NCI-H460 (cell line): ENCODE measurements at regions not wholly inside any gene's neighbourhood (a gene's known extent, or its start where the extent isn't known, plus 50 kb on each side); places are given as distances from the start of the nearest gene placed in this dataset.
"Not testable (repeated sequence)": the region's sequence is repeated elsewhere in the genome, so short reads cannot be mapped to it uniquely, and the experiment has no call there.

Experiments used
- DNase-seq: peaks from one replicate; pipeline ENCODE4 v3.0.0-alpha.2; 2016; ENCODE audit warnings: low read depth; ENCODE audit errors: extremely low read depth

GRCh38 chr17:36691606-36692005 is 90.2 kb downstream of the MRM1 start:
- DNase-seq = no peak

DNA sequence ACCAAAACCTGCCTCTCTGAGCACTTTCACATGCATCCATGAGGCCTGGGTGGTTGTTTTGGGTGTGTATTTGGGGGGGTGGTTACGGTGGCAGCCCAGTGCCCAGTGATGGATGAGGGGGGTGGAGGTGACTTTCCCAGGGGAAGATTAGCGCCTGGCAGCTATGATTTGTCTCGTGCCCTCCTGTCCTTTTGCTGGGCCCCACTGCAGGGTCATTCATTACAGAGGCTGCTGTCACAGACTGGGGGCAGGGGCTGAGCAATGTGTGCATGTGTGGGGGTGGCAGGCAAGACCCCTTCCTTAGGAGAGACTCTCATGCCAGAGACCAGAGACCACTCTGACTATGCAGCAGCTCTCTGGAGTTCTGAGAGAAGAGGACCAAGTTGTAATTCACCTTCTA is 93.7 kb downstream of the MRM1 start:
- no peak for DNase-seq

GRCh38 chr17:36695710-36696109 is 94.3 kb downstream of the MRM1 start:
- not testable (repeated sequence) for DNase-seq

GRCh38 chr17:36696805-36697204 is 95.4 kb downstream of the MRM1 start:
- no peak for DNase-seq

DNA sequence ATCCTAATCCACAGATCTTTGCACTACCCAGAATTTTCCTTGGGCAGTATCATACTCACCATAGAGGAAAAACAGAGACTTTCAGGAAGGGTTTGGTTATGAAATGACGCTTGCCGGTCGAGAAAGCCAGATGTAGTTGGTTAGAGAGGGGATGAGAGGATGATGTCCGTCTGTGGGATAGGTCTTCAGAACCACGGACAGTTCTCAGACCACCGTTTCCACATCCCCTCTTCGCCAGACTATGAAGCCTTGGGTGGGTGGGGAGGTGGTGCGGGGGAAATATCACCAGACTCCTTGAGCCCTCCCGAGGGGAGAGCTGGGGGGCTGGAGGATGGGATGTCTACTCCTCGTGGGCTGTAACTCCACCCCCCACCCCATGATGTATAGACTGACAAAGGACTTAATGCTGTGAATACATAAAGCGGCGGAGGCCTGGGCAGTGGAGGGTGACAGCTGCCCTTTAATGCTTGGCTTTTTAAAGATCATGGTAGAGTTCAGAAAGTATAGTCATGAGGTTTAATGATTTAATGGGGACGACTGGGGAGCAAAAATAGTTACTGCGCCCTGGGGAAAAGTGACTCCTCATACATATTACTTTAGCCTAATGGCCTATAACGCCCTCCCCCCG is 96.6 kb downstream of the MRM1 start:
- DNase-seq = no peak

GRCh38 chr17:36701429-36702099 is 100.2 kb downstream of the MRM1 start:
- DNase-seq = no peak

- no peak for DNase-seq
Measured at GRCh38 chr17:36702636-36703035, 101.3 kb downstream of the MRM1 start.

GRCh38 chr17:36703860-36704266 is 102.5 kb downstream of the MRM1 start:
- DNase-seq = peak; percentile 34

- no peak for DNase-seq
Measured at GRCh38 chr17:36705283-36705795, 104.0 kb downstream of the MRM1 start.

DNA sequence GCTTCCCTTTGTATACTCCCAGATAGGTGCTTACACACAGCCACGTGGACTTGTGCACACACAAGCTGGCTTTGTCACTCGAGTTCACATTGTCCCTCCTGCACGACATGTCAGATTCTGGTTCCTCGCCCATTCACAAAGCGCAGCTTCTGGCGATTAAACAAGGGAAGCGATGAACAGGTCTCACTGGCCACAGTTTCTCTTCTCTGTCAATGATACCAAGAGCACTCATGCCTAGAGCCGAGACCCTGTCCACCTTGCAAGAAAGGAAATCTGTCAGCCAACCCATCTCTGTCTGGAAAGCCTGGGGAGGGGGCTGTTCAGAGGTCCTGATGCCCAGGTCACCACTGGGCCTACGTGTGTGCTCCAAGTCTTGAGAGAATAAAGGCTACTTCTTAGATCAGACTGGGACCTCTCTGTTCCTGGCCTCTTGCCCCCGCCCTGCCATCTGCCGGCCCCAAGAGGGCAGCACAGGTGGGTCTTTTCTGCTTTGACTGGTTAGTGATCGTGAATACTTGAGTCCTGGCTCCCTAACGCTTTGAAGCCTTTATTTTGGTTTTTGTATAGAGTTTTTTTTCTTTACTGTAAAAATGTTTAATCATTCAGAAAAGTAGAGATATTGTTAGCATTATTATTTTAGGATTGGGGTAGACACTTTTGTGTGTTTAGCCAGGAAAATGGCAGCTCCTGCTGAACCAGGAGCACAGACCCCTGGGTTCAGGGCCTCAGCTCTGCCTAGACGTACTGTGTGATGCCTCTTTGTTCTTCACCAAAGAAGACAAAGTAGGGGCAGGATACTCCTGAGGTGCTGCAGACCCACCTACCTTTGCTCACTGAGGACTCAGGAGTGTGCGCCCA is 104.7 kb downstream of the MRM1 start:
- DNase-seq = peak; percentile 36

- DNase-seq = no peak
Measured at GRCh38 chr17:36707904-36708303, 106.5 kb downstream of the MRM1 start.

DNA sequence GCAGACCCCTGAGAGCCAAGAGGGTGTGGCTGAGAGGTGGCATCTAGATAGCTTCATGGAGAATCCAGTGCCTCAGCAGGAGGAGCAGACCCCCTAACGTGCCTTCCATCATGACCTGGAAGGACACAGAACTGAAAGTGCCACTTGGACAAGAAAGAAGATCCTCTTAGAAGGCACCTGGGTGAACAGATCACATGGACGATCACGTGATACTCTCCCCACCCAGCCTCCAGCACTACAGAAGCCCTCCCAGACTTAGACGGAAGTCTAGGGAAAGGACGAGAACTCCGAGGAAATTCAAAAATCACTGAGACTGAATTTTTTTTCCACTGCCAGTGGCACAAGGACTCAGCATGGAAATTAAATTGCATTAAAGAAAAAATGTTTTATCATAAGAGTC is 113.4 kb downstream of the MRM1 start:
- DNase-seq = no peak

DNA sequence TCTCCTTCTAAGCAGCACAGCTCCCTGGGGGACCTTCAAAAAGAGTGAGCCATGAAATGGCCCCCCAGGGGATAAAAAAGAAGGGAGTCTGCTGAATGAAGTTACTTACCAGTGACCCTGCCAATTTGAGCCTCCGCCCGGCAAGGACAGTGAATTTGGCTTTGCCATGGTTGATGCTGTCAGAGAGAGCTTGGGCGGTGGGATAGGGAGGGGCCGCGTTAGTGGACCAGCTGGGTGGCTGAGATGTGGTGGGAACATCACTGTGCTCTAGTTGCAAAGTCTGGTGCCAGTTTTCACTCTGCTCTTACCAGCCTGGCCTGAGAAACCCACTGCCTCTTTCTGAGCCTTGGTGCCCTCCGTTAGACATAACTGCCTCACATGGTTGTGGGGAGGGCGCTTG is 114.6 kb downstream of the MRM1 start:
- DNase-seq = no peak

- DNase-seq = no peak
Measured at GRCh38 chr17:36717088-36717487, 115.7 kb downstream of the MRM1 start.

GRCh38 chr17:36720131-36720530 is 118.7 kb downstream of the MRM1 start:
- DNase-seq = no peak

DNA sequence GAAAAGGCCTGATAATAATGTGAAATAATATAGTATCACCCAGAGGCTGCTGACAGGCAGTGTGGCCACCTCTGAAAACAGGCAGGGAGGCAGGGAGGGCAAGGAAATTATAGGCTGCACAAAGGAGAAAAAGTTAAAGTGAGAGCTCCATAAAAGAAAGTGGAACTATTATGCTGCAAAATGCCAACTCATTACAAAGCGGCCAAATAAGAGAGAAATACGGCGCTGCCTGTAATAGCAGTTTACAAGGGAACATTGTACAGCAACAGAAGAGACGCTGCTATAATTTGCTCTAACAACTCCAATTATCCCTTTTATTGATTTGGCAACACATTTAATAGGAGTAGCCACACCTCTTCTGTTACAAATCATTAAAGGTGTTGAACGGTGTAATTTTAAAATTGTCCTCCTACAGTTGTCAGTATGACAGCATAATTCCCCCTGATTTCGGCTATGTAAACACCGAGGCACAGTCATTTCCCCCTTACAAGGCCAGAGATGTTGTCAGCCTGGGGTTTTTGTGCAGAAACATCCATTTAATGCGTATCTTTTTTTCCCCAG is 120.3 kb downstream of the MRM1 start:
- no peak for DNase-seq

- DNase-seq = no peak
Measured at GRCh38 chr17:36722121-36722902, 120.9 kb downstream of the MRM1 start.

- DNase-seq = no peak
Measured at GRCh38 chr17:36722903-36723263, 121.5 kb downstream of the MRM1 start.

DNA sequence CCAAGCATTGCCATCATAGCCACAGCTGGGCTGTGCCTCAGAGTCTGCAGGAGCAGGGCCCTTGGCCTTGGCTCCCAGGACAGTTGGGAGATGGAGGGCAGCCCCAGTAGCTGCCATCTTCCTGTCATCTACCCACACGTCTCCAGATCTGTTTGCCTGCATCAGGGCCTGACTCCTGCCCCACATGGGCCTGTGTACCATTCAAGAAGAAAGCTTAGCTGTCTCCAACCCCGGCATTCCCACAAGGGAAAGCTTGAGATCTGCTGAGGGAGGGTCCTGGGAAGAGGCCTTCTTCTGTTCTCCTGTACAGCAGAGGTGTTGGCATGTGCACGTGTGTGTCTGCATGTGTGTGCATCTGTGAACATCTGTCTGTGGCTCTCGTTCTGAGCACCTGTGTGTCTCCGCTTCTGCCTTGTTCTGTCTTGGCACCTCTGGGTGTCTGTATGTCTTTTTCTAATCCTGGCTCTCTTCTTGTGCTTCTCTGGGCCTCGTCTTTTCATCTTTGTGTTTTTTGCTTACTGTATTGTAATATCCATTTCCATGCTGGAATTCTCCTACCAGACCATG is 122.2 kb downstream of the MRM1 start:
- DNase-seq = no peak

GRCh38 chr17:36726199-36726598 is 124.8 kb downstream of the MRM1 start:
- no peak for DNase-seq
